WTC11 (cell line): ENCODE measurements at regions not wholly inside any gene's neighbourhood (a gene's known extent, or its start where the extent isn't known, plus 50 kb on each side); places are given as distances from the start of the nearest gene placed in this dataset.

ENCODE experiments used
- ATAC-seq: fragments of 200-7000 bp; cut with Tn5 transposase; 2 replicates; pipeline ENCODE4 v1.10.0; 2021; ENCODE audit warnings: mild to moderate bottlenecking, moderate library complexity
- CTCF ChIA-PET: fragments of 300-600 bp; sonication (Branson Sonifier 250); formaldehyde crosslinking; loops from one replicate; lab custom pipeline; 2021; ENCODE audit warnings: antibody characterized with exemption; lab: Charles Lee
- POLR2A ChIA-PET: fragments of 350-600 bp; sonication (Branson Sonifier 250); formaldehyde crosslinking; loops from one replicate; lab custom pipeline; 2021; ENCODE audit warnings: antibody characterized with exemption; lab: Charles Lee
- DNase-seq: peaks from one replicate; pipeline ENCODE4 v3.0.0; 2021; ENCODE audit warnings: low spot score
- H3K27ac Mint-ChIP-seq: 2 replicates; pipeline ENCODE4 v1.8.0; 2021; ENCODE audit warnings: mixed read lengths
- H3K27me3 Mint-ChIP-seq: 2 replicates; pipeline ENCODE4 v1.8.0; 2021; ENCODE audit warnings: low read depth, mild to moderate bottlenecking, moderate library complexity, mixed read lengths
- H3K36me3 Mint-ChIP-seq: 2 replicates; pipeline ENCODE4 v1.8.0; 2021; ENCODE audit warnings: mixed read lengths
- H3K4me1 Mint-ChIP-seq: 2 replicates; pipeline ENCODE4 v1.8.0; 2022; ENCODE audit warnings: mixed read lengths
- H3K4me3 Mint-ChIP-seq: 2 replicates; pipeline ENCODE4 v1.8.0; 2021; ENCODE audit warnings: mild to moderate bottlenecking, moderate library complexity, mixed read lengths
- H3K9me3 Mint-ChIP-seq: 2 replicates; pipeline ENCODE4 v1.8.0; 2021; ENCODE audit warnings: mixed read lengths
- ATF6 ChIP-seq: sonication (generic); formaldehyde crosslinking; IDR thresholded peaks from 2 replicates; pipeline ENCODE4 v1.8.1; 2023; ENCODE audit warnings: mild to moderate bottlenecking, missing genetic modification reagents
- CBFB ChIP-seq: sonication (generic); formaldehyde crosslinking; IDR thresholded peaks from 2 replicates; pipeline ENCODE4 v1.8.1; 2022; ENCODE audit warnings: mild to moderate bottlenecking, low read depth, missing genetic modification reagents
- EMX1 ChIP-seq: fragments of 250-450 bp; sonication (Bioruptor Pico); IDR thresholded peaks from 2 replicates; pipeline ENCODE4 v1.8.0; 2021; ENCODE audit warnings: mild to moderate bottlenecking
- ETV6 ChIP-seq: sonication (generic); formaldehyde crosslinking; IDR thresholded peaks from 2 replicates; pipeline ENCODE4 v1.8.1; 2022; ENCODE audit warnings: mild to moderate bottlenecking, missing genetic modification reagents
- FOXP1 ChIP-seq: sonication (generic); formaldehyde crosslinking; IDR thresholded peaks from 2 replicates; pipeline ENCODE4 v1.8.0; 2022; ENCODE audit warnings: missing genetic modification reagents, mild to moderate bottlenecking, moderate library complexity, borderline replicate concordance
- FOXP4 ChIP-seq: sonication (generic); formaldehyde crosslinking; IDR thresholded peaks from 2 replicates; pipeline ENCODE4 v1.8.0; 2022; ENCODE audit warnings: mild to moderate bottlenecking, missing genetic modification reagents
- HMGA2 ChIP-seq: fragments of 250-450 bp; sonication (Bioruptor Pico); IDR thresholded peaks from 2 replicates; pipeline ENCODE4 v1.4.0; 2021; ENCODE audit warnings: mild to moderate bottlenecking, moderate library complexity
- IRF2 ChIP-seq: sonication (generic); formaldehyde crosslinking; IDR thresholded peaks from 2 replicates; pipeline ENCODE4 v1.8.0; 2022; ENCODE audit warnings: low read depth, missing genetic modification reagents, borderline replicate concordance
- KAT7 ChIP-seq: sonication (generic); formaldehyde crosslinking; IDR thresholded peaks from 2 replicates; pipeline ENCODE4 v1.8.1; 2023; ENCODE audit warnings: missing genetic modification reagents, mild to moderate bottlenecking, borderline replicate concordance
- NFATC4 ChIP-seq: fragments of 250-450 bp; sonication (Bioruptor Pico); IDR thresholded peaks from 2 replicates; pipeline ENCODE4 v1.9.0; 2021; ENCODE audit warnings: mild to moderate bottlenecking
- NR1H2 ChIP-seq: sonication (generic); formaldehyde crosslinking; IDR thresholded peaks from 2 replicates; pipeline ENCODE4 v1.9.0; 2021; ENCODE audit warnings: mild to moderate bottlenecking, moderate library complexity, missing genetic modification reagents
- NR2C2 ChIP-seq: sonication (generic); formaldehyde crosslinking; IDR thresholded peaks from 2 replicates; pipeline ENCODE4 v1.8.0; 2022; ENCODE audit warnings: mild to moderate bottlenecking, missing genetic modification reagents
- NR3C1 ChIP-seq: sonication (generic); formaldehyde crosslinking; conservative IDR thresholded peaks from 2 replicates; pipeline ENCODE4 v1.8.1; 2023; ENCODE audit warnings: low read depth, mild to moderate bottlenecking, missing genetic modification reagents
- RELA ChIP-seq: sonication (generic); formaldehyde crosslinking; IDR thresholded peaks from 2 replicates; pipeline ENCODE4 v1.8.1; 2022; ENCODE audit warnings: missing genetic modification reagents, mild to moderate bottlenecking, borderline replicate concordance
- RORB ChIP-seq: fragments of 250-450 bp; sonication (Bioruptor Pico); IDR thresholded peaks from 2 replicates; pipeline ENCODE4 v1.9.0; 2021; ENCODE audit warnings: mild to moderate bottlenecking
- TCF7 ChIP-seq: sonication (generic); formaldehyde crosslinking; IDR thresholded peaks from 2 replicates; pipeline ENCODE4 v1.8.0; 2022; ENCODE audit warnings: mild to moderate bottlenecking, low read depth, missing genetic modification reagents, moderate library complexity
- TEAD1 ChIP-seq: sonication (generic); formaldehyde crosslinking; IDR thresholded peaks from 2 replicates; pipeline ENCODE4 v1.8.0; 2022; ENCODE audit warnings: mild to moderate bottlenecking, missing genetic modification reagents
- ZNF121 ChIP-seq: sonication (generic); formaldehyde crosslinking; IDR thresholded peaks from 2 replicates; pipeline ENCODE4 v1.8.0; 2023; ENCODE audit warnings: missing genetic modification reagents
- ZNF219 ChIP-seq: sonication (generic); formaldehyde crosslinking; IDR thresholded peaks from 2 replicates; pipeline ENCODE4 v1.8.0; 2023; ENCODE audit warnings: missing genetic modification reagents, mild to moderate bottlenecking, borderline replicate concordance
- ZNF317 ChIP-seq: sonication (generic); formaldehyde crosslinking; IDR thresholded peaks from 2 replicates; pipeline ENCODE4 v1.8.1; 2023; ENCODE audit warnings: low read depth, mild to moderate bottlenecking, moderate library complexity, missing genetic modification reagents, borderline replicate concordance
- ZNF416 ChIP-seq: fragments of 250-450 bp; sonication (Bioruptor Pico); IDR thresholded peaks from 2 replicates; pipeline ENCODE4 v1.9.0; 2021; ENCODE audit warnings: mild to moderate bottlenecking, inconsistent platforms
- ZNF671 ChIP-seq: fragments of 250-450 bp; sonication (Bioruptor Pico); IDR thresholded peaks from 2 replicates; pipeline ENCODE4 v1.8.0; 2021; ENCODE audit warnings: mild to moderate bottlenecking
- ZSCAN18 ChIP-seq: fragments of 250-450 bp; sonication (Bioruptor Pico); IDR thresholded peaks from 2 replicates; pipeline ENCODE4 v2.1.2; 2022; ENCODE audit warnings: mild to moderate bottlenecking, moderate library complexity
- TF ChIP-seq, protein P1 (sequence below): sonication (generic); formaldehyde crosslinking; IDR thresholded peaks from 2 replicates; pipeline ENCODE4 v1.8.1; 2023; ENCODE audit warnings: mild to moderate bottlenecking, moderate library complexity, missing genetic modification reagents
- TF ChIP-seq, protein P2 (sequence below): sonication (generic); formaldehyde crosslinking; IDR thresholded peaks from 2 replicates; pipeline ENCODE4 v1.8.1; 2023; ENCODE audit warnings: mild to moderate bottlenecking, missing genetic modification reagents, moderate library complexity
- TF ChIP-seq, protein P3 (sequence below): sonication (generic); formaldehyde crosslinking; IDR thresholded peaks from 2 replicates; pipeline ENCODE4 v1.8.1; 2023; ENCODE audit warnings: mild to moderate bottlenecking, missing genetic modification reagents, moderate library complexity

- Mint-ChIP-seq H3K27ac (no peak overlapping the region), H3K27me3 (no peaks in the 10 kb centered on the region), H3K4me1 (no peaks in the 10 kb centered on the region), H3K9me3 (peaks cover 18% of the 10 kb centered on the region; the same call in 1 of the 2 replicates), H3K4me3 (no peak overlapping the region), H3K36me3 (no peaks in the 10 kb centered on the region)
- ChIA-PET POLR2A (no interaction called here), CTCF (no interaction called here)
- ATAC-seq (no peak), DNase-seq (no peak)
- no peak for TF ChIP-seq FOXP4 (CRISPR knock-in tag)
- no peak for TF ChIP-seq KAT7 (CRISPR knock-in tag)
- no peak for TF ChIP-seq RELA (CRISPR knock-in tag)
- no peak for TF ChIP-seq EMX1 (CRISPR knock-in tag)
- no peak for TF ChIP-seq FOXP1 (CRISPR knock-in tag)
- TF ChIP-seq NR1H2 (CRISPR knock-in tag) = no peak
- no peak for TF ChIP-seq CBFB (CRISPR knock-in tag)
- TF ChIP-seq HMGA2 = no peak
- TF ChIP-seq ATF6 (CRISPR knock-in tag) = no peak
- TF ChIP-seq TEAD1 = no peak
- no peak for TF ChIP-seq ZNF416 (CRISPR knock-in tag)
- TF ChIP-seq ZNF317 (CRISPR knock-in tag) = no peak
- no peak for TF ChIP-seq NR2C2 (CRISPR knock-in tag)
- no peak for TF ChIP-seq NR3C1 (CRISPR knock-in tag)
- no peak for TF ChIP-seq ZNF219 (CRISPR knock-in tag)
- TF ChIP-seq IRF2 (CRISPR knock-in tag) = no peak
- TF ChIP-seq ZNF671 (CRISPR knock-in tag) = no peak
- TF ChIP-seq ZSCAN18 (CRISPR knock-in tag) = no peak
- no peak for TF ChIP-seq RORB (CRISPR knock-in tag)
- no peak for TF ChIP-seq ZNF121 (CRISPR knock-in tag)
Observed at GRCh38 chr11:28505232-28505631, 397.0 kb downstream of the METTL15 start.

- Mint-ChIP-seq H3K4me1 (no peaks in the 10 kb centered on the region), H3K27me3 (no peaks in the 10 kb centered on the region), H3K4me3 (no peak overlapping the region), H3K27ac (no peak overlapping the region), H3K36me3 (no peaks in the 10 kb centered on the region), H3K9me3 (peaks cover 18% of the 10 kb centered on the region; the same call in 1 of the 2 replicates)
- ATAC-seq (no peak), DNase-seq (no peak)
- POLR2A ChIA-PET = no interaction called here
- CTCF ChIA-PET = no interaction called here
- TF ChIP-seq NFATC4 (CRISPR knock-in tag) (no peak), RELA (CRISPR knock-in tag) (no peak), ZNF416 (CRISPR knock-in tag) (no peak), ETV6 (CRISPR knock-in tag) (no peak), ZSCAN18 (CRISPR knock-in tag) (no peak), TCF7 (CRISPR knock-in tag) (no peak), EMX1 (CRISPR knock-in tag) (no peak), NR2C2 (CRISPR knock-in tag) (no peak), ZNF671 (CRISPR knock-in tag) (no peak), ZNF317 (CRISPR knock-in tag) (no peak)
- TF ChIP-seq, protein P1, sequence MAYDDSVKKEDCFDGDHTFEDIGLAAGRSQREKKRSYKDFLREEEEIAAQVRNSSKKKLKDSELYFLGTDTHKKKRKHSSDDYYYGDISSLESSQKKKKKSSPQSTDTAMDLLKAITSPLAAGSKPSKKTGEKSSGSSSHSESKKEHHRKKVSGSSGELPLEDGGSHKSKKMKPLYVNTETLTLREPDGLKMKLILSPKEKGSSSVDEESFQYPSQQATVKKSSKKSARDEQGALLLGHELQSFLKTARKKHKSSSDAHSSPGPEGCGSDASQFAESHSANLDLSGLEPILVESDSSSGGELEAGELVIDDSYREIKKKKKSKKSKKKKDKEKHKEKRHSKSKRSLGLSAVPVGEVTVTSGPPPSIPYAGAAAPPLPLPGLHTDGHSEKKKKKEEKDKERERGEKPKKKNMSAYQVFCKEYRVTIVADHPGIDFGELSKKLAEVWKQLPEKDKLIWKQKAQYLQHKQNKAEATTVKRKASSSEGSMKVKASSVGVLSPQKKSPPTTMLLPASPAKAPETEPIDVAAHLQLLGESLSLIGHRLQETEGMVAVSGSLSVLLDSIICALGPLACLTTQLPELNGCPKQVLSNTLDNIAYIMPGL (CRISPR knock-in tag) = no peak
- TF ChIP-seq, protein P2, sequence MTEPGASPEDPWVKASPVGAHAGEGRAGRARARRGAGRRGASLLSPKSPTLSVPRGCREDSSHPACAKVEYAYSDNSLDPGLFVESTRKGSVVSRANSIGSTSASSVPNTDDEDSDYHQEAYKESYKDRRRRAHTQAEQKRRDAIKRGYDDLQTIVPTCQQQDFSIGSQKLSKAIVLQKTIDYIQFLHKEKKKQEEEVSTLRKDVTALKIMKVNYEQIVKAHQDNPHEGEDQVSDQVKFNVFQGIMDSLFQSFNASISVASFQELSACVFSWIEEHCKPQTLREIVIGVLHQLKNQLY (CRISPR knock-in tag) = no peak
- TF ChIP-seq, protein P3, sequence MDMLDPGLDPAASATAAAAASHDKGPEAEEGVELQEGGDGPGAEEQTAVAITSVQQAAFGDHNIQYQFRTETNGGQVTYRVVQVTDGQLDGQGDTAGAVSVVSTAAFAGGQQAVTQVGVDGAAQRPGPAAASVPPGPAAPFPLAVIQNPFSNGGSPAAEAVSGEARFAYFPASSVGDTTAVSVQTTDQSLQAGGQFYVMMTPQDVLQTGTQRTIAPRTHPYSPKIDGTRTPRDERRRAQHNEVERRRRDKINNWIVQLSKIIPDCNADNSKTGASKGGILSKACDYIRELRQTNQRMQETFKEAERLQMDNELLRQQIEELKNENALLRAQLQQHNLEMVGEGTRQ = no peak
Observed at GRCh38 chr11:28504555-28505110, 396.4 kb downstream of the METTL15 start.
